AG09319 (cell line): ENCODE measurements at regions not wholly inside any gene's neighbourhood (a gene's known extent, or its start where the extent isn't known, plus 50 kb on each side); places are given as distances from the start of the nearest gene placed in this dataset.

Experiments used
- DNase-seq: peaks from one replicate; pipeline ENCODE4 v3.0.0-alpha.2; 2010; ENCODE audit warnings: low read depth; ENCODE audit errors: extremely low read depth
- CTCF ChIP-seq: IDR thresholded peaks from 2 replicates; pipeline ENCODE4 v1.5.1; 2011; ENCODE audit warnings: low read depth, mild to moderate bottlenecking, inconsistent platforms, low read length, moderate library complexity

DNA sequence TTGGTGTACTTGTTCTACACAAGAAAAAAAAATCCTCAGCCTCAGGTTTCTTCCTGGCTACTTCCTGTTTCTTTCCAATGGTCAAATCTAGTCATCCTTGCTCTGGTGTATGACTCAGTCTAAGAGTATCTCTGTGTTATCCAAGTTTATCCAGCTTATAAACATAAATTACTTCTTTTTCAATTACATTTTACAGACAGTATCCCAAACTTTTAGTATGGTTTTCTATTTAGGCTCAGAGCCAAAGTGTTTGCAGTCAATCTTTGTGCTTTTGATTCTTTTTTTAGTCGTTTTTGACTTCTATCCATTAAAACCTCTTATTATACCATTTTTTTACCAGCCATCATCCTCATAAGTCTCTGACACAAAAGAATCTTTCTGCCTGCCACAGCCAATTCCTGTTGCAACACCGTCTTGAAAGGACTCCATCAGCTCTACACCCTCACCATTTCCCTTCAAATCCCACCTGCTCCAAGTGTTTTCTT lies 294.6 kb downstream of the PTEN start:
- TF ChIP-seq CTCF: no peak
- peak; percentile 73 for DNase-seq

GRCh38 chr10:88158526-88159122 lies 295.2 kb downstream of the PTEN start:
- DNase-seq: no peak
- no peak for TF ChIP-seq CTCF

- no peak for TF ChIP-seq CTCF
- no peak for DNase-seq
These were observed 295.9 kb downstream of the PTEN start for GRCh38 chr10:88159127-88159829.

DNA sequence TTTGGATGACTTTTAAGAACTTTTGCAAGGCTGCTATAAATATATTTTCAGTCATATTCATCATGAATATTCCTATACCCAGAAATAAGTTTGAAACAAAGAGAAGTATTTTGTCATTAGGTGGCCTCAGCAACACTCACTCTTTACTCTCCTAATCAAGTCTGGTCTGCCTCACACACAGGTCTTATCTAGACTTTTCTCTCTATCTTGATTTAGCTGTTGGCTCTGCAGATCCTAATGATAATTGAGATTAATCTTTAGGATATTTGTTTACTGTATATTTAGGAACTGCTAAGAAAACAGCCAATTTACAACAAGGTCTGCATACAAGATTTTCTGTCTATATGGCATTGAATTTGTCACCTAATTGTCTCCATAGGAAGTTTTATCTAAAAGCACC lies 297.6 kb downstream of the PTEN start:
- TF ChIP-seq CTCF: no peak
- DNase-seq: no peak

DNA sequence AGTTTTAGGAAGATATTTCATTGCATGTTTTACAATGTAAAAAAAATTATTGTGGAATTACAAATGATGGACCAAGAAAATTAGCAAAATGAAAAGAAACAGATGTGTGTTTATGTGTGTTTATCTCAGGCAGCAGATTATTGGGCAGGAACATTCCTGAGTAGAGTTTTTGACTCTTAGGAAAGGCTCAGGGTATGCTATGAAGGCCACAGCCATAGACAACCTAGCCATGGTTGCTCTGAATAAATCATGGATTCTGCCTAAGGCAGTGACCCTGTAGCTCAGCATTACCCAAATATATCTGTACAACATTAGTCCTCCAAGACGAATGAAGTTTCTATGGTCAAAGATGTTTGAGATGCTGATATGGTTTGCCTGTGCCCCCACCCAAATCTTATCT lies 298.3 kb downstream of the PTEN start:
- no peak for DNase-seq
- TF ChIP-seq CTCF: no peak

DNA sequence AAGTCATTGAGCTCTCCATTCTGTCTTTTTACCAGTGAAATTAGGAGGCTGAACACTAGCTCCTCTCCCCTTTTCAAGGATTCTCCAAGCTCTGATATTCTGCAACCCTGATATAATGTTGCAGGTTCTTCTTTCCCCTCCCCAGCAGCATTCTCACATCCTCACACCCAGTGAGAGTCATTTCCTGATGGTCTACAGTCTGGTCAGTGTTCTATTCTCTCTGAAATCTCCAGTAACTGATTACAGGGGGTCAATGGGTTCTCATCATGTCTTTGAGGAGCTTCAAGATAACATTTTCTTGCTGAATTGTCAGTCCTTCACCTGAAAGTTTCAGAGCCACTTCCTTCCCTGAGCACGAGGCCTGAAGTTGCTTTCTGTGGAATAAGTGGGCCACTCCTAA lies 299.4 kb downstream of the PTEN start:
- no peak for DNase-seq

More for the DNA sequence above, 299.4 kb downstream of the PTEN start:
- TF ChIP-seq CTCF: no peak
